Hepatocyte (in vitro differentiated cells): ENCODE measurements at regions not wholly inside any gene's neighbourhood (a gene's known extent, or its start where the extent isn't known, plus 50 kb on each side); places are given as distances from the start of the nearest gene placed in this dataset.

ENCODE experiments used
- CTCF ChIP-seq: fragments of 200-600 bp; sonication (generic); IDR thresholded peaks from 2 replicates; pipeline ENCODE4 v1.5.1; 2016; ENCODE audit warnings: antibody characterized with exemption, mild to moderate bottlenecking; ENCODE audit not compliant: poor library complexity
- EZH2 ChIP-seq: fragments of 200-600 bp; sonication (generic); IDR thresholded peaks from 2 replicates; pipeline ENCODE4 v1.6.1; 2016; ENCODE audit warnings: antibody characterized with exemption, mild to moderate bottlenecking, borderline replicate concordance
- EZH2phosphoT487 ChIP-seq: fragments of 200-600 bp; sonication (generic); IDR thresholded peaks from one replicate; pipeline ENCODE4 v1.6.1; 2018; ENCODE audit warnings: antibody characterized with exemption, mild to moderate bottlenecking, low read depth, moderate library complexity; ENCODE audit not compliant: unreplicated experiment, severe bottlenecking

GRCh38 chr21:35178827-35179226 lies 129.7 kb upstream of the RUNX1 start:
- TF ChIP-seq EZH2, result no peak
- no peak for TF ChIP-seq CTCF
- no peak for TF ChIP-seq EZH2phosphoT487
